ENCODE measurements at regions not wholly inside any gene's neighbourhood (a gene's known extent, or its start where the extent isn't known, plus 50 kb on each side); places are given as distances from the start of the nearest gene placed in this dataset.
"Not testable (repeated sequence)": the region's sequence is repeated elsewhere in the genome, so short reads cannot be mapped to it uniquely, and the experiment has no call there.

DNA sequence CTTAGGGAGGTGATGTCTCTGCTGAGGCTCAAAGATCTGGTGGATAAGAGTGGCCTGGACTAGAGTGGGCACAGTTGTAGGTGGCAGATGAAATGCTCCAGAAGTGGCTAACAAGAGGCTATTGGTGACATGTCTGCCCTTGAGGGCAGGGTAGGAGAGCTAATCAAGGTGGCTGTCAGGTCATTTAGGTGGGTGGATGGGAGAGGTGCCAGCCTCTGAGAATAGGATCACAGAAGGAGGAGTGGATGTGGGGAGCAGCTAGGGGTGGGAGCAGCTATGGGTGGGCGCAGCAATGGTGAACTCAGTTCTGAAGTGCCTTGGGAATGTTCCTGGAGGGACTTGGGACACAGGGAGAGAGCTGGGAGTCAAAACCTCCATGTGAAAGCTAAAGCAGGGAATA is 142.0 kb upstream of the GRIK3 start:
- DNase-seq (no peak), ATAC-seq (ENCODE audit: low read depth in 2 of 2) (no peak)
- no peak overlapping the region for H3K4me3 Mint-ChIP-seq
- H3K4me1 Mint-ChIP-seq, result no peaks in the 10 kb centered on the region
- H3K27ac Mint-ChIP-seq, result peak overlapping the region in 1 of 6 donors; percentile 8
- H3K36me3 Mint-ChIP-seq, result no peaks in the 10 kb centered on the region
- peaks cover 34 to 54% (median 51%) of the 10 kb centered on the region in 3 donors for H3K27me3 Mint-ChIP-seq
- H3K9me3 Mint-ChIP-seq, result peaks cover 0 to 1% (median 0%) of the 10 kb centered on the region in 7 donors

- Mint-ChIP-seq H3K27ac (no peak overlapping the region), H3K4me3 (no peak overlapping the region), H3K4me1 (no peaks in the 10 kb centered on the region), H3K27me3 (peaks cover 37 to 62% (median 56%) of the 10 kb centered on the region in 3 donors), H3K36me3 (peaks cover 0 to 2% of the 10 kb centered on the region in 2 donors), H3K9me3 (peaks cover 0 to 8% (median 2%) of the 10 kb centered on the region in 7 donors)
- ATAC-seq (ENCODE audit: low read depth in 2 of 2) (no peak), DNase-seq (no peak)
Measured at GRCh38 chr1:37177230-37177864, 143.0 kb upstream of the GRIK3 start.

GRCh38 chr1:37181425-37181824 is 147.1 kb upstream of the GRIK3 start:
- Mint-ChIP-seq H3K27me3 (peaks cover 31 to 44% (median 39%) of the 10 kb centered on the region in 3 donors), H3K4me1 (no peaks in the 10 kb centered on the region), H3K27ac (no peak overlapping the region), H3K9me3 (peaks cover 0 to 39% (median 18%) of the 10 kb centered on the region in 7 donors), H3K4me3 (no peak overlapping the region), H3K36me3 (peaks cover 0 to 7% of the 10 kb centered on the region in 2 donors)
- ATAC-seq (ENCODE audit: low read depth in 2 of 2), result no peak
- no peak for DNase-seq

- Mint-ChIP-seq H3K9me3 (peaks cover 0 to 39% (median 20%) of the 10 kb centered on the region in 7 donors), H3K4me1 (peaks cover 0 to 2% (median 0%) of the 10 kb centered on the region in 3 donors), H3K27ac (no peak overlapping the region), H3K36me3 (peaks cover 0 to 7% of the 10 kb centered on the region in 2 donors), H3K4me3 (no peak overlapping the region), H3K27me3 (peaks cover 16 to 37% (median 27%) of the 10 kb centered on the region in 3 donors)
- no peak for DNase-seq
- ATAC-seq (ENCODE audit: low read depth in 2 of 2), result no peak
Measured at GRCh38 chr1:37184789-37185188, 150.5 kb upstream of the GRIK3 start.

DNA sequence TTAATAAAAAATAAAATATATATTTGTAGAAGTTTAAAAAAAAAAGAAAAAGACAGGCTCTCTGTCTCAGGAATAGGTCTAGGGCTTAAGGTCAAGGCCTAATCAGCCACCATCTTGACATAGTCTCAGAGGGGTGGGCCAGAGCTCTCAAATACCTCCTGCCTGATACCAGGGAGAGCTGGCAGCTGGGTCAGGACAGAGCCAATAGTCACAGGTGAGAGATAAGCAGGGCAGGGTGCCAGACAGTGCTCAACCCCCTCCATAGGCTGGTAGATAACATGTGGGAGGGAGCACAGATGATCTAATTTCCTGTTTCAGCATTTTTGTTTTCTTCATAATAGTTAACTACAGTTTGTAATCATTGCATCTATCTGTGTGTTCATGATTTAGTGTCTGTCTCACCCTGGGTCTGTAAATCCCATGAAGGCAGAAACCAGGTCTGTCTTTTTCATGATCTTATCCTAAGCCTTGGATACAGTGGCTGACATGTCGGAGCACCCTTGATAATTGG is 152.0 kb upstream of the GRIK3 start:
- no peak for DNase-seq
- no peak for ATAC-seq (ENCODE audit: low read depth in 2 of 2)
- no peak overlapping the region for H3K27ac Mint-ChIP-seq
- H3K27me3 Mint-ChIP-seq, result peaks cover 20 to 39% (median 29%) of the 10 kb centered on the region in 3 donors
- H3K36me3 Mint-ChIP-seq, result peaks cover 0 to 7% of the 10 kb centered on the region in 2 donors
- peaks cover 0 to 2% (median 0%) of the 10 kb centered on the region in 3 donors for H3K4me1 Mint-ChIP-seq
- H3K9me3 Mint-ChIP-seq, result peaks cover 0 to 39% (median 20%) of the 10 kb centered on the region in 7 donors
- H3K4me3 Mint-ChIP-seq, result no peak overlapping the region

- H3K4me1 Mint-ChIP-seq, result peaks cover 0 to 2% (median 0%) of the 10 kb centered on the region in 3 donors
- no peak overlapping the region for H3K4me3 Mint-ChIP-seq
- ATAC-seq (ENCODE audit: low read depth in 2 of 2) (no peak), DNase-seq (no peak)
- H3K27ac Mint-ChIP-seq, result no peak overlapping the region
- peaks cover 0 to 19% (median 10%) of the 10 kb centered on the region in 7 donors for H3K9me3 Mint-ChIP-seq
- H3K36me3 Mint-ChIP-seq, result no peaks in the 10 kb centered on the region
- peaks cover 30 to 32% (median 30%) of the 10 kb centered on the region in 3 donors for H3K27me3 Mint-ChIP-seq
Measured at GRCh38 chr1:37189111-37189510, 154.8 kb upstream of the GRIK3 start.

GRCh38 chr1:37197411-37197810 is 163.1 kb upstream of the GRIK3 start:
- DNase-seq (no peak), ATAC-seq (ENCODE audit: low read depth in 2 of 2) (no peak)
- peaks cover 30 to 60% (median 56%) of the 10 kb centered on the region in 3 donors for H3K27me3 Mint-ChIP-seq
- H3K4me3 Mint-ChIP-seq, result no peak overlapping the region
- no peaks in the 10 kb centered on the region for H3K36me3 Mint-ChIP-seq
- peaks cover 0 to 32% (median 6%) of the 10 kb centered on the region in 7 donors for H3K9me3 Mint-ChIP-seq
- no peak overlapping the region for H3K27ac Mint-ChIP-seq
- H3K4me1 Mint-ChIP-seq, result no peaks in the 10 kb centered on the region

GRCh38 chr1:37214305-37214704 is 180.0 kb upstream of the GRIK3 start:
- not testable (repeated sequence) for H3K4me1 Mint-ChIP-seq; DNase-seq; ATAC-seq (ENCODE audit: low read depth in 2 of 2); H3K27ac Mint-ChIP-seq; H3K4me3 Mint-ChIP-seq; H3K36me3 Mint-ChIP-seq
- Mint-ChIP-seq H3K27me3 (peaks cover 10 to 22% (median 16%) of the 10 kb centered on the region in 3 donors), H3K9me3 (peaks cover 0 to 28% (median 15%) of the 10 kb centered on the region in 7 donors)

GRCh38 chr1:37233606-37234005 is 199.3 kb upstream of the GRIK3 start:
- peaks cover 0 to 2% (median under 1%) of the 10 kb centered on the region in 3 donors for H3K4me1 Mint-ChIP-seq
- no peak overlapping the region for H3K27ac Mint-ChIP-seq

GRCh38 chr1:37234941-37235418 is 200.7 kb upstream of the GRIK3 start:
- peaks cover 0 to 10% of the 10 kb centered on the region in 2 donors for H3K36me3 Mint-ChIP-seq
- no peak overlapping the region for H3K4me3 Mint-ChIP-seq
- H3K27ac Mint-ChIP-seq, result no peak overlapping the region
- ATAC-seq (ENCODE audit: low read depth in 2 of 2) (no peak), DNase-seq (no peak)
- H3K4me1 Mint-ChIP-seq, result peaks cover 0 to 7% (median 5%) of the 10 kb centered on the region in 3 donors
- peaks cover 0 to 14% (median 3%) of the 10 kb centered on the region in 7 donors for H3K9me3 Mint-ChIP-seq
- H3K27me3 Mint-ChIP-seq, result peaks cover 50 to 68% (median 68%) of the 10 kb centered on the region in 3 donors

More at GRCh38 chr1:37233606-37234005, 199.3 kb upstream of the GRIK3 start:
- H3K27me3 Mint-ChIP-seq, result peaks cover 43 to 60% (median 55%) of the 10 kb centered on the region in 3 donors
- H3K4me3 Mint-ChIP-seq, result no peak overlapping the region
- H3K36me3 Mint-ChIP-seq, result peaks cover 0 to 10% of the 10 kb centered on the region in 2 donors
- no peak for DNase-seq
- no peak for ATAC-seq (ENCODE audit: low read depth in 2 of 2)
- peaks cover 0 to 14% (median 3%) of the 10 kb centered on the region in 7 donors for H3K9me3 Mint-ChIP-seq

- Mint-ChIP-seq H3K36me3 (peaks cover 0 to 3% of the 10 kb centered on the region in 2 donors), H3K9me3 (peaks cover 0 to 3% (median 0%) of the 10 kb centered on the region in 7 donors), H3K27me3 (peaks cover 56 to 60% (median 57%) of the 10 kb centered on the region in 3 donors), H3K4me1 (peaks cover 0 to 7% (median 5%) of the 10 kb centered on the region in 3 donors), H3K27ac (no peak overlapping the region), H3K4me3 (no peak overlapping the region)
- DNase-seq (no peak), ATAC-seq (ENCODE audit: low read depth in 2 of 2) (no peak)
Measured at GRCh38 chr1:37237948-37238347, 203.6 kb upstream of the GRIK3 start.

- Mint-ChIP-seq H3K27ac (peak overlapping the region in 2 of 6 donors; percentile 12 to 59), H3K27me3 (peaks cover 50 to 53% (median 53%) of the 10 kb centered on the region in 3 donors), H3K36me3 (no peaks in the 10 kb centered on the region), H3K9me3 (peaks cover 0 to 3% (median 0%) of the 10 kb centered on the region in 7 donors), H3K4me1 (peaks cover 0 to 7% (median 5%) of the 10 kb centered on the region in 3 donors), H3K4me3 (no peak overlapping the region)
- ATAC-seq (ENCODE audit: low read depth in 2 of 2) (no peak), DNase-seq (no peak)
Measured at GRCh38 chr1:37238364-37239224, 204.3 kb upstream of the GRIK3 start.

DNA sequence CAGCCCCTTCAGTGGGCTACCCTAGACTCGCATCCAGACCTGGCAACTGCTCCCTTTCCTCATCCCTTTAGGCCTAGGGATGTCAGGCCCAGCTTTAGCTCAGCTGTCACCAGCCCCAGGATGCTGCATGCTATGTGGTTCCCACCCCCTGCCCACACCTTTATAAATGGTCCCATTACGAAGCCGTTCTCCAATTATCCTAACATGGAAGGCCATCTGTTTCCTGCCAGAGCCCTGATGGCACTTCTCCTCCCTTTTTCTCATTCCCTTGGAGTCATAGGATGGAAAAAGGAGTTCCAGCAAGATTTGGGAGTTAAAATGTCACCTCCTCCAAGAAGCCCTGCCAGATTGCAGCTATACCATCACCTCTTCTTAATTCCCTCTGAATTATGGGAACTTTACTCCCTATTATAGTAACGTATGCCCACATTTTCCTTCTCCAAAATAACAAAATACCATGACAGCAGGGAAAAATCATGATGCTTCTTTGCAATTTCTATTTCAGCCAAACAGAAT is 205.0 kb upstream of the GRIK3 start:
- H3K36me3 Mint-ChIP-seq, result no peaks in the 10 kb centered on the region
- no peak overlapping the region for H3K4me3 Mint-ChIP-seq
- H3K27me3 Mint-ChIP-seq, result peaks cover 46% of the 10 kb centered on the region in 3 donors
- DNase-seq (no peak), ATAC-seq (ENCODE audit: low read depth in 2 of 2) (no peak)
- H3K27ac Mint-ChIP-seq, result peak overlapping the region in 1 of 6 donors; percentile 25
- H3K9me3 Mint-ChIP-seq, result peaks cover 0 to 3% (median 0%) of the 10 kb centered on the region in 7 donors
- H3K4me1 Mint-ChIP-seq, result peaks cover 0 to 7% (median 5%) of the 10 kb centered on the region in 3 donors

All from naive B cell (primary cell).